H1 (cell line): ENCODE measurements at regions not wholly inside any gene's neighbourhood (a gene's known extent, or its start where the extent isn't known, plus 50 kb on each side); places are given as distances from the start of the nearest gene placed in this dataset.

Experiments
- CTCF ChIA-PET: fragments of 300-600 bp; sonication (Branson Sonifier 250); formaldehyde crosslinking; loops from one replicate; lab custom pipeline; 2021; ENCODE audit not compliant: partially characterized antibody; lab: Charles Lee
- POLR2A ChIA-PET: fragments of 300-600 bp; sonication (Branson Sonifier 250); formaldehyde crosslinking; loops from one replicate; lab custom pipeline; 2021; ENCODE audit warnings: inconsistent platforms; ENCODE audit not compliant: partially characterized antibody; lab: Charles Lee
- DNase-seq, 2 experiments: peaks; one replicate each; pipeline versions ENCODE4 v3.0.0 to v3.0.0-alpha.2; 2010 to 2022; ENCODE audit warnings: low spot score in 2 of 2, low read depth in 1 of 2, mixed read lengths in 1 of 2
- FAIRE-seq: peaks from 2 replicates; lab custom pipeline; 2011; peaks lifted over from hg19 to GRCh38; lab: Jason Lieb, UNC
- H2AFZ ChIP-seq: 2 replicates; pipeline ENCODE4 v1.8.1; 2012; ENCODE audit warnings: low read length, inconsistent platforms
- H2AK5ac ChIP-seq: 2 replicates; pipeline ENCODE4 v1.6.1; 2013; ENCODE audit warnings: low read depth, low read length
- H2BK120ac ChIP-seq: replicated peaks from 2 replicates; pipeline ENCODE3; 2013; ENCODE audit warnings: low read depth, low read length, inconsistent platforms
- H2BK12ac ChIP-seq: 2 replicates; pipeline ENCODE4 v1.6.1; 2013; ENCODE audit warnings: low read depth, low read length
- H2BK15ac ChIP-seq: 2 replicates; pipeline ENCODE4 v1.6.1; 2013; ENCODE audit warnings: low read length
- H2BK20ac ChIP-seq: 2 replicates; pipeline ENCODE4 v1.6.1; 2013; ENCODE audit warnings: low read length
- H2BK5ac ChIP-seq: 2 replicates; pipeline ENCODE4 v1.6.1; 2013; ENCODE audit warnings: low read depth, low read length
- H3K14ac ChIP-seq: 2 replicates; pipeline ENCODE4 v1.6.1; 2013; ENCODE audit warnings: inconsistent platforms; ENCODE audit not compliant: insufficient read length
- H3K18ac ChIP-seq: 2 replicates; pipeline ENCODE4 v1.6.1; 2013; ENCODE audit warnings: low read length; ENCODE audit errors: extremely low read depth
- H3K23ac ChIP-seq: 2 replicates; pipeline ENCODE4 v1.6.1; 2013; ENCODE audit warnings: inconsistent platforms; ENCODE audit not compliant: insufficient read length
- H3K23me2 ChIP-seq: 2 replicates; pipeline ENCODE4 v1.6.1; 2013; ENCODE audit warnings: low read depth, low read length
- H3K27ac ChIP-seq: 2 replicates; pipeline ENCODE4 v1.6.1; 2011; ENCODE audit warnings: low read depth, low read length, inconsistent platforms
- H3K27me3 ChIP-seq, 4 experiments: replicated peaks in 1 of 4; 1 replicate in 1 of 4; 2 replicates in 3 of 4; pipeline versions ENCODE4 v1.6.1 to v1.8.1; 2011 to 2013; ENCODE audit warnings: low read length in 3 of 4, mild to moderate bottlenecking in 3 of 4, inconsistent platforms in 2 of 4, mixed read lengths in 2 of 4, moderate library complexity in 1 of 4; ENCODE audit not compliant: control insufficient read depth in 3 of 4, insufficient read depth in 3 of 4; ENCODE audit errors: extremely low read depth in 1 of 4
- H3K36me3 ChIP-seq, 4 experiments: 2 replicates each; pipeline versions ENCODE4 v1.6.1 to v1.8.1; 2011 to 2013; ENCODE audit warnings: mild to moderate bottlenecking in 4 of 4, low read length in 3 of 4, moderate library complexity in 2 of 4, control low read depth in 1 of 4, inconsistent platforms in 1 of 4; ENCODE audit not compliant: insufficient read depth in 4 of 4, control insufficient read depth in 2 of 4
- H3K4ac ChIP-seq: replicated peaks from 2 replicates; pipeline ENCODE3; 2013; ENCODE audit warnings: low read length, low read depth, mixed read lengths, inconsistent platforms; ENCODE audit not compliant: insufficient read length
- H3K4me1 ChIP-seq, 4 experiments: replicated peaks in 1 of 4; 1 replicate in 1 of 4; 2 replicates in 3 of 4; pipeline versions ENCODE4 v1.6.1 to v1.8.1; 2011 to 2013; ENCODE audit warnings: low read length in 3 of 4, inconsistent platforms in 2 of 4, mixed read lengths in 1 of 4; ENCODE audit not compliant: insufficient read depth in 4 of 4, control insufficient read depth in 3 of 4
- H3K4me2 ChIP-seq, 2 experiments: 2 replicates each; pipeline versions ENCODE4 v1.6.1 to v1.8.1; 2011 to 2013; ENCODE audit warnings: low read depth in 2 of 2, low read length in 2 of 2, control low read depth in 1 of 2, inconsistent platforms in 1 of 2, mild to moderate bottlenecking in 1 of 2; ENCODE audit not compliant: insufficient read depth in 1 of 2
- H3K4me3 ChIP-seq, 4 experiments: fragments of 200-600, 300-600 bp in 1 of 4; sonication (generic), shearing (Covaris generic), sonication (Bioruptor Twin) in 1 of 4; 2 replicates each; pipeline versions ENCODE4 v1.5.1 to v1.8.1; 2011 to 2016; ENCODE audit warnings: low read length in 4 of 4, low read depth in 3 of 4, control low read depth in 2 of 4, inconsistent platforms in 2 of 4, mild to moderate bottlenecking in 2 of 4, mixed read lengths in 1 of 4, moderate library complexity in 1 of 4; ENCODE audit not compliant: insufficient read depth in 2 of 4; ENCODE audit errors: extremely low read depth in 1 of 4
- H3K56ac ChIP-seq: replicated peaks from 2 replicates; pipeline ENCODE3; 2013; ENCODE audit warnings: low read depth, mild to moderate bottlenecking, mixed read lengths, low read length, inconsistent platforms; ENCODE audit not compliant: insufficient read length
- H3K79me1 ChIP-seq: 2 replicates; pipeline ENCODE4 v1.6.1; 2013; ENCODE audit warnings: low read depth, low read length, control low read depth
- H3K79me2 ChIP-seq, 2 experiments: 2 replicates each; pipeline versions ENCODE4 v1.6.1 to v1.8.1; 2012 to 2013; ENCODE audit warnings: low read length in 2 of 2, mild to moderate bottlenecking in 2 of 2, inconsistent platforms in 1 of 2; ENCODE audit not compliant: insufficient read depth in 2 of 2, control insufficient read depth in 1 of 2
- H3K9ac ChIP-seq, 4 experiments: replicated peaks in 1 of 4; 1 replicate in 1 of 4; 2 replicates in 3 of 4; pipeline versions ENCODE4 v1.6.1 to v1.8.1; 2011 to 2013; ENCODE audit warnings: low read depth in 3 of 4, low read length in 3 of 4, control low read depth in 2 of 4, mild to moderate bottlenecking in 2 of 4, moderate library complexity in 2 of 4, inconsistent platforms in 1 of 4; ENCODE audit errors: extremely low read depth in 1 of 4
- H3K9me3 ChIP-seq, 2 experiments: 2 replicates each; pipeline versions ENCODE4 v1.6.1 to v1.8.1; 2012 to 2013; ENCODE audit warnings: mild to moderate bottlenecking in 2 of 2, moderate library complexity in 2 of 2, control low read depth in 1 of 2, inconsistent platforms in 1 of 2, low read depth in 1 of 2, low read length in 1 of 2, mixed read lengths in 1 of 2; ENCODE audit not compliant: insufficient read depth in 2 of 2
- H4K20me1 ChIP-seq, 2 experiments: replicated peaks in 1 of 2; 2 replicates each; pipeline versions ENCODE3 to v1.8.1; 2011 to 2013; ENCODE audit warnings: inconsistent platforms in 2 of 2, low read length in 2 of 2, mild to moderate bottlenecking in 1 of 2; ENCODE audit not compliant: insufficient read depth in 2 of 2, control insufficient read depth in 1 of 2
- H4K5ac ChIP-seq: 2 replicates; pipeline ENCODE4 v1.6.1; 2013; ENCODE audit warnings: low read length, low read depth, mixed read lengths, inconsistent platforms; ENCODE audit not compliant: insufficient read length
- H4K8ac ChIP-seq: 2 replicates; pipeline ENCODE4 v1.8.0; 2013; ENCODE audit warnings: mild to moderate bottlenecking, moderate library complexity, low read length, inconsistent platforms; ENCODE audit not compliant: insufficient read depth; ENCODE audit errors: extremely low read depth
- H4K91ac ChIP-seq: replicated peaks from 2 replicates; pipeline ENCODE3; 2013; ENCODE audit warnings: low read length, mixed read lengths, inconsistent platforms; ENCODE audit not compliant: insufficient read length
- BACH1 ChIP-seq: IDR thresholded peaks from 2 replicates; pipeline ENCODE4 v1.6.1; 2012; ENCODE audit warnings: low read length, improper control_type of control experiment
- EP300 ChIP-seq, 2 experiments: IDR thresholded peaks; 1 replicate in 1 of 2; 2 replicates in 1 of 2; pipeline ENCODE4 v1.6.1; 2011 to 2012; ENCODE audit warnings: low read depth in 2 of 2, low read length in 2 of 2, mild to moderate bottlenecking in 2 of 2, borderline replicate concordance in 1 of 2, inconsistent platforms in 1 of 2, moderate library complexity in 1 of 2
- GABPA ChIP-seq: IDR thresholded peaks from 2 replicates; pipeline ENCODE4 v1.6.1; 2011; ENCODE audit warnings: mild to moderate bottlenecking, low read length, moderate library complexity, borderline replicate concordance; ENCODE audit not compliant: insufficient read depth
- JUND ChIP-seq: IDR thresholded peaks from 2 replicates; pipeline ENCODE4 v1.6.1; 2011; ENCODE audit warnings: mild to moderate bottlenecking, improper control_type of control experiment, low read length
- SIX5 ChIP-seq: IDR thresholded peaks from 2 replicates; pipeline ENCODE4 v1.6.1; 2011; ENCODE audit warnings: mild to moderate bottlenecking, low read depth, low read length
- SP1 ChIP-seq: IDR thresholded peaks from 2 replicates; pipeline ENCODE4 v1.6.1; 2011; ENCODE audit warnings: low read depth, low read length
- SRF ChIP-seq: IDR thresholded peaks from 2 replicates; pipeline ENCODE4 v1.6.1; 2011; ENCODE audit warnings: mild to moderate bottlenecking, low read depth, low read length, moderate library complexity
- WGBS, 2 experiments: shearing (Covaris generic) in 1 of 2; methylation state at CpG; one replicate each; pipeline versions ENCODE4 v1.1.6 to v1.1.7; 2013 to 2015; ENCODE audit warnings: low lambda C conversion rate in 2 of 2, mixed read lengths in 2 of 2, inconsistent platforms in 1 of 2, low coverage in 1 of 2, missing lambda C conversion rate in 1 of 2; ENCODE audit not compliant: insufficient replicate concordance in 2 of 2, insufficient coverage in 1 of 2, insufficient read length in 1 of 2; ENCODE audit errors: extremely low coverage in 1 of 2, missing lambda C conversion rate in 1 of 2; 5-methylcytosine and 5-hydroxymethylcytosine counted together

DNA sequence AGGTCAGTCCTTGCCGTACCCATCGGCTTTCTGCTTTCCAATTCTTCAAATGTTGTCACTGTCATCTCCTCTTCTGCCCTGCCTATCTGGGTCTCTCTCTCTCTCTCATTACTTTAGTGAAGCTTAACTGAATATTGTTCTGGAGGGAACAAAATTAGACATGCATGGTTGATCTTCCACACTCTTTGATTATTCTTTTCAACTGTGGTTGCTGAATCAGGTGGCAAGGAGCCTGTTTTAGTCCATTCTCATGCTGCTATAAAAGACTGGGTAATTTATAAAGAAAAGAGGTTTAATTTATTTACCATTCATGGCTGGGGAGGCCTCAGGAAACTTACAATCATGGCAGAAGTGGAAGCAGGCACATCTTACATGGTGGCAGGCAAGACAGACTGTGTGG is 157.9 kb downstream of the ARL4C start:
- FAIRE-seq (no peak), DNase-seq (no peak)
- ChIA-PET POLR2A (no interaction called here), CTCF (no interaction called here)
- no peak overlapping the region for H3K27ac ChIP-seq
- no peak overlapping the region for H2BK5ac ChIP-seq
- no peak overlapping the region for H2BK15ac ChIP-seq
- H4K8ac ChIP-seq = no peak overlapping the region
- TF ChIP-seq JUND = no peak
- no peak for TF ChIP-seq BACH1
- no peak for TF ChIP-seq SP1
- TF ChIP-seq SIX5 = no peak
- TF ChIP-seq SRF = no peak
- no peak for TF ChIP-seq GABPA
- no peak for TF ChIP-seq EP300 (IDR thresholded peaks at IDR 0.05; ENCODE audit: borderline replicate concordance in 1 of 2, low read depth in 2 of 2, low read length in 2 of 2)
- H3K18ac ChIP-seq = no peak overlapping the region
- no peaks in the 10 kb centered on the region for H3K27me3 ChIP-seq
- no peak overlapping the region for H3K9ac ChIP-seq
- no peaks in the 10 kb centered on the region for H3K36me3 ChIP-seq
- peaks cover 0 to 4% (median 1%) of the 10 kb centered on the region in 4 experiments; a peak in 3 of 7 replicates for H3K4me1 ChIP-seq
- H3K79me1 ChIP-seq = no peaks in the 10 kb centered on the region
- H2BK12ac ChIP-seq = no peak overlapping the region
- H3K4me3 ChIP-seq = no peak overlapping the region
- H3K56ac ChIP-seq = no peak overlapping the region
- no peak overlapping the region for H3K4me2 ChIP-seq
- H3K4ac ChIP-seq = no peak overlapping the region
- no peaks in the 10 kb centered on the region for H3K23me2 ChIP-seq
- H3K23ac ChIP-seq = no peak overlapping the region
- no peaks in the 10 kb centered on the region for H3K9me3 ChIP-seq
- H2AFZ ChIP-seq = no peak overlapping the region
- H4K5ac ChIP-seq = no peak overlapping the region
- no peak overlapping the region for H2BK20ac ChIP-seq
- no peaks in the 10 kb centered on the region for H3K79me2 ChIP-seq
- H3K14ac ChIP-seq = no peak overlapping the region
- H2AK5ac ChIP-seq = no peak overlapping the region
- H4K20me1 ChIP-seq = no peaks in the 10 kb centered on the region
- WGBS, 2 experiments = 95% methylated on average over 2 of the region's 2 CpGs; no CpG with 5 or more reads in 1 of the 2 experiments
- no peak overlapping the region for H2BK120ac ChIP-seq
- no peak overlapping the region for H4K91ac ChIP-seq
